ENCODE measurements at regions not wholly inside any gene's neighbourhood (a gene's known extent, or its start where the extent isn't known, plus 50 kb on each side); places are given as distances from the start of the nearest gene placed in this dataset.
"Not testable (repeated sequence)": the region's sequence is repeated elsewhere in the genome, so short reads cannot be mapped to it uniquely, and the experiment has no call there.

GRCh38 chr9:67437011-67437410 is 421.7 kb upstream of the ANKRD20A1 start:
- not testable (repeated sequence) for H3K9me3 ChIP-seq (ENCODE audit: control insufficient read depth in 2 of 2, insufficient read depth in 1 of 2, low read depth in 1 of 2, low read length in 1 of 2); H3K4me1 ChIP-seq (ENCODE audit: control insufficient read depth in 2 of 2, insufficient read depth in 2 of 2, low read length in 1 of 2); H3K27me3 ChIP-seq (ENCODE audit: control insufficient read depth in 1 of 2, insufficient read depth in 2 of 2, low read length in 2 of 2); H3K36me3 ChIP-seq (ENCODE audit: control insufficient read depth in 2 of 2, insufficient read depth in 2 of 2, low read length in 1 of 2); H3K4me3 ChIP-seq (ENCODE audit: low read depth in 1 of 2, low read length in 2 of 2); H3K27ac ChIP-seq (ENCODE audit: low read depth in 2 of 2, low read length in 1 of 2)
- 100% methylated on average over 1 of the region's 3 CpGs; no CpG with 5 or more reads in 1 of the 2 donors for WGBS, 2 donors

GRCh38 chr9:67424881-67425280 is 432.5 kb upstream of the SPATA31A3 start:
- H3K27me3 ChIP-seq (ENCODE audit: control insufficient read depth in 1 of 2, insufficient read depth in 2 of 2, low read length in 2 of 2); H3K4me1 ChIP-seq (ENCODE audit: control insufficient read depth in 2 of 2, insufficient read depth in 2 of 2, low read length in 1 of 2): not testable (repeated sequence)
- 64% methylated on average over 1 of the region's 4 CpGs; no CpG with 5 or more reads in 1 of the 2 donors for WGBS, 2 donors

DNA sequence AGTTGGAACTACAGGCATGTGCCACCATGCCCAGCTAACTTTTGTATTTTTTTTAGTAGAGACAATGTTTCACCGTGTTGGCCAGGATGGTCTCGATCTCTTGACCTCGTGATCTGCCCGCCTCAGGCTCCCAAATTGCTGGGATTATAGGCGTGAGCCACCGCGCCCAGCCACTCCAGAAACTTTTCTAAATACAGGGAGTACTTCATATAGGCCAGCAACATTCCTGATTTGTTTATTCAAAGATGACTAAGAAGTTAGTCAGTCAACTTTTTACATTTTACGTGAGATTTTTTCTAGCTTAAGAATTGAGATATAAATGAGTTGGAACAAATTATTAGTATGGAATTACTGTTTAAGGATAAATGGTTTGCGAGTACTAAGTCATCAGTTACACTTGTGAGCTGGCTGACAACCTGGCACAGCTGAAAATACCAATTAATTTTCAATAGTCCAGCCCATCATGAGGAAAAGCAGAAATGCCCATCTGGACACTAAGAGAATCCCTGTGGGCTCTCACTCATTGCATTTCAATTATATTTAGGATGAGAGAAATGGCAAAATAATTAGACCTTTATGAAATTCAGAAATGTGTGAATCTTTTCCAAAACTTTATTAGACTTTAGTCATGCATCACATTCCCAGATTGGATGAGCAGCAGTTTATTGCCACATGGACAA is 430.8 kb upstream of the SPATA31A3 start:
- WGBS, 2 donors = 23 to 54% methylated on average over 1 of the region's 9 CpGs
- not testable (repeated sequence) for H3K4me1 ChIP-seq (ENCODE audit: control insufficient read depth in 2 of 2, insufficient read depth in 2 of 2, low read length in 1 of 2); H3K27ac ChIP-seq (ENCODE audit: low read depth in 2 of 2, low read length in 1 of 2); H3K36me3 ChIP-seq (ENCODE audit: control insufficient read depth in 2 of 2, insufficient read depth in 2 of 2, low read length in 1 of 2); H3K9me3 ChIP-seq (ENCODE audit: control insufficient read depth in 2 of 2, insufficient read depth in 1 of 2, low read depth in 1 of 2, low read length in 1 of 2); H3K4me3 ChIP-seq (ENCODE audit: low read depth in 1 of 2, low read length in 2 of 2); H3K27me3 ChIP-seq (ENCODE audit: control insufficient read depth in 1 of 2, insufficient read depth in 2 of 2, low read length in 2 of 2)

More at GRCh38 chr9:67424881-67425280, 432.5 kb upstream of the SPATA31A3 start:
- H3K36me3 ChIP-seq (ENCODE audit: control insufficient read depth in 2 of 2, insufficient read depth in 2 of 2, low read length in 1 of 2); H3K9me3 ChIP-seq (ENCODE audit: control insufficient read depth in 2 of 2, insufficient read depth in 1 of 2, low read depth in 1 of 2, low read length in 1 of 2); H3K27ac ChIP-seq (ENCODE audit: low read depth in 2 of 2, low read length in 1 of 2); H3K4me3 ChIP-seq (ENCODE audit: low read depth in 1 of 2, low read length in 2 of 2): not testable (repeated sequence)

- H3K4me3 ChIP-seq (ENCODE audit: low read depth in 1 of 2, low read length in 2 of 2); H3K36me3 ChIP-seq (ENCODE audit: control insufficient read depth in 2 of 2, insufficient read depth in 2 of 2, low read length in 1 of 2); H3K27me3 ChIP-seq (ENCODE audit: control insufficient read depth in 1 of 2, insufficient read depth in 2 of 2, low read length in 2 of 2); H3K4me1 ChIP-seq (ENCODE audit: control insufficient read depth in 2 of 2, insufficient read depth in 2 of 2, low read length in 1 of 2); H3K27ac ChIP-seq (ENCODE audit: low read depth in 2 of 2, low read length in 1 of 2); H3K9me3 ChIP-seq (ENCODE audit: control insufficient read depth in 2 of 2, insufficient read depth in 1 of 2, low read depth in 1 of 2, low read length in 1 of 2): not testable (repeated sequence)
- WGBS, 2 donors = no CpG with 5 or more reads among the region's 4 CpGs
These were observed 426.2 kb upstream of the SPATA31A3 start for GRCh38 chr9:67418496-67419079.

DNA sequence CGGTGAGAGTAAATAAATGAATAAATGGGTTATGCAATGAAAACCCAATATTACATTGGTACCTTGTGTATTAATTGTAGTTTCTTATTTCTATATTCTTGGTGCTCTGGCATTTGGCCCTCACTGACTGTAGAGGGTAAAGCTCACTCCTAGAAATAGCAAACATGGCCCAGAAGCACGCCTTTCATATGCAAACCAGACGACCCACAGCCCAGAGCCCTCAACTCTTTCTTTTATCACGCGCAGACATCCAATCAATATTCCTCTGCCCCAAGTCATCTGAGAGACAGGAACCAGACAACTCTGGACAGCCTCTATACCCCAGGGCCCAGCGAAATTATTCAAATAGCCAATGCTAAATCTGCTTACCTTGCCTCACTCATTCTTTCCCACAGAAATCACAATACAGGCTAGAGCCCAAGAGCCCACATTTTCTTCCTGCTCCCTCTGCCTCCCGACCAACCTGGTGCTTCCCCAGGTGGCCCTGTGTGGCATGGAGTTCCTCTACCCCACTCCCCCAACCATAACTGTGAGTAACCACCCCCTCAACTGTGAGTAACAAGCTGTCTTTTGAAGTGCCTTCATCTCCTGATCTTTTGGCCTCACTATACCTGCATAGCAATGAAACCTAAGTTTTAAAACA is 425.1 kb upstream of the SPATA31A3 start:
- H3K4me3 ChIP-seq (ENCODE audit: low read depth in 1 of 2, low read length in 2 of 2); H3K4me1 ChIP-seq (ENCODE audit: control insufficient read depth in 2 of 2, insufficient read depth in 2 of 2, low read length in 1 of 2); H3K27ac ChIP-seq (ENCODE audit: low read depth in 2 of 2, low read length in 1 of 2); H3K36me3 ChIP-seq (ENCODE audit: control insufficient read depth in 2 of 2, insufficient read depth in 2 of 2, low read length in 1 of 2); H3K9me3 ChIP-seq (ENCODE audit: control insufficient read depth in 2 of 2, insufficient read depth in 1 of 2, low read depth in 1 of 2, low read length in 1 of 2); H3K27me3 ChIP-seq (ENCODE audit: control insufficient read depth in 1 of 2, insufficient read depth in 2 of 2, low read length in 2 of 2): not testable (repeated sequence)
- WGBS, 2 donors = 94 to 100% methylated on average over 1 of the region's 7 CpGs

GRCh38 chr9:67416639-67417038 is 424.3 kb upstream of the SPATA31A3 start:
- H3K4me3 ChIP-seq (ENCODE audit: low read depth in 1 of 2, low read length in 2 of 2); H3K27ac ChIP-seq (ENCODE audit: low read depth in 2 of 2, low read length in 1 of 2); H3K36me3 ChIP-seq (ENCODE audit: control insufficient read depth in 2 of 2, insufficient read depth in 2 of 2, low read length in 1 of 2); H3K27me3 ChIP-seq (ENCODE audit: control insufficient read depth in 1 of 2, insufficient read depth in 2 of 2, low read length in 2 of 2); H3K9me3 ChIP-seq (ENCODE audit: control insufficient read depth in 2 of 2, insufficient read depth in 1 of 2, low read depth in 1 of 2, low read length in 1 of 2); H3K4me1 ChIP-seq (ENCODE audit: control insufficient read depth in 2 of 2, insufficient read depth in 2 of 2, low read length in 1 of 2): not testable (repeated sequence)
- 78 to 89% methylated on average over 2 of the region's 6 CpGs for WGBS, 2 donors

DNA sequence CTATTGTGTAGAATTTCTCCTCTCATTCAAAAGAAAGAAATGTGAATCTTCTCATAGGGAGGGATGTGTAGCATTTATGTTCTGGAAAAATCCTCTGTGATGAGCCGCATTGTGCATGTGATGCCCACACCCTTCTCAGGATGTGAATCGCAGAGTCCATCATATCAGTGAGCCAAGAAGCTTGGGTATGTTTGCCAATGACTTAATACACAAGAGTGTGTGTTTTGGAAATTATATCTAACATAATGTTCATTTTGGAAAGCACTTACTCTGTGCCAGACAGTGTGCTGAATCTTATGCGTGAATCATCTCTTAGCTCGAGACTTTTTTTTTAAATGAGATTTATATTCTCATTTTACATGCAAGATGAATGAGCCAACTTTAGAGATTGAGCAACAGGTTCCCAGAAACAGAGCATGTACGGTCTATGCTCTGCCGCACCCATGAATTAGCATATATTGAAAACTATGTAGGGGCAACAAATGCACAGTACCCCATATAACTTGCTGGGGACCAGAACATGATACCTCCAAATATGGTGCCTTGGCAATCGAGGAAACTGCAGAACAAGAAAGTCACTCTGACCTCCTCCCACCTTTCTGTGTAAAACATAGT is 418.4 kb upstream of the SPATA31A3 start:
- H3K4me1 ChIP-seq (ENCODE audit: control insufficient read depth in 2 of 2, insufficient read depth in 2 of 2, low read length in 1 of 2); H3K36me3 ChIP-seq (ENCODE audit: control insufficient read depth in 2 of 2, insufficient read depth in 2 of 2, low read length in 1 of 2); H3K27me3 ChIP-seq (ENCODE audit: control insufficient read depth in 1 of 2, insufficient read depth in 2 of 2, low read length in 2 of 2); H3K27ac ChIP-seq (ENCODE audit: low read depth in 2 of 2, low read length in 1 of 2); H3K9me3 ChIP-seq (ENCODE audit: control insufficient read depth in 2 of 2, insufficient read depth in 1 of 2, low read depth in 1 of 2, low read length in 1 of 2); H3K4me3 ChIP-seq (ENCODE audit: low read depth in 1 of 2, low read length in 2 of 2): not testable (repeated sequence)
- 32 to 33% methylated on average over 3 of the region's 7 CpGs for WGBS, 2 donors

GRCh38 chr9:67403739-67404138 is 411.4 kb upstream of the SPATA31A3 start:
- H3K27me3 ChIP-seq (ENCODE audit: control insufficient read depth in 1 of 2, insufficient read depth in 2 of 2, low read length in 2 of 2); H3K4me1 ChIP-seq (ENCODE audit: control insufficient read depth in 2 of 2, insufficient read depth in 2 of 2, low read length in 1 of 2); H3K4me3 ChIP-seq (ENCODE audit: low read depth in 1 of 2, low read length in 2 of 2); H3K27ac ChIP-seq (ENCODE audit: low read depth in 2 of 2, low read length in 1 of 2); H3K36me3 ChIP-seq (ENCODE audit: control insufficient read depth in 2 of 2, insufficient read depth in 2 of 2, low read length in 1 of 2); H3K9me3 ChIP-seq (ENCODE audit: control insufficient read depth in 2 of 2, insufficient read depth in 1 of 2, low read depth in 1 of 2, low read length in 1 of 2): not testable (repeated sequence)
- no CpG with 5 or more reads among the region's 4 CpGs for WGBS, 2 donors

DNA sequence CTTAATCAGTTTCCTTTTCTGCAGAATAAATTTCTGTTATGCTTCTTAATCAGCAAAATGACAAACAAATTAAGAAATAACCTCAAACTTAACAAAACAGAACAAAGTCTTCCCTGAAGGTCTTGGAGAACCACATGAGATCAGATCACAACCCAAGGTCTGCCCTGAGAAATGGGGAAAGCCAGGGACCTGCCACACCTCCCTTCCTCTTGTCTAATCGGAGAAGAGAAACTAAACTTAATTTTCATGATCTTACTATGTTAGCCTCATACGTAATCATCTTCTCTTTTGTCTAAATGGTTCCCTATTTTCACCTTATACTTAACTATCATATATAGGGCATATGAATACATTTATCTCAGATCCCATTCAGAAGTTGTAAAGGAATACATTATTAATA is 405.4 kb upstream of the SPATA31A3 start:
- H3K4me3 ChIP-seq (ENCODE audit: low read depth in 1 of 2, low read length in 2 of 2); H3K4me1 ChIP-seq (ENCODE audit: control insufficient read depth in 2 of 2, insufficient read depth in 2 of 2, low read length in 1 of 2); H3K36me3 ChIP-seq (ENCODE audit: control insufficient read depth in 2 of 2, insufficient read depth in 2 of 2, low read length in 1 of 2); H3K9me3 ChIP-seq (ENCODE audit: control insufficient read depth in 2 of 2, insufficient read depth in 1 of 2, low read depth in 1 of 2, low read length in 1 of 2); H3K27ac ChIP-seq (ENCODE audit: low read depth in 2 of 2, low read length in 1 of 2); H3K27me3 ChIP-seq (ENCODE audit: control insufficient read depth in 1 of 2, insufficient read depth in 2 of 2, low read length in 2 of 2): not testable (repeated sequence)
- WGBS, 2 donors = 75 to 88% methylated on average over 2 of the region's 2 CpGs

DNA sequence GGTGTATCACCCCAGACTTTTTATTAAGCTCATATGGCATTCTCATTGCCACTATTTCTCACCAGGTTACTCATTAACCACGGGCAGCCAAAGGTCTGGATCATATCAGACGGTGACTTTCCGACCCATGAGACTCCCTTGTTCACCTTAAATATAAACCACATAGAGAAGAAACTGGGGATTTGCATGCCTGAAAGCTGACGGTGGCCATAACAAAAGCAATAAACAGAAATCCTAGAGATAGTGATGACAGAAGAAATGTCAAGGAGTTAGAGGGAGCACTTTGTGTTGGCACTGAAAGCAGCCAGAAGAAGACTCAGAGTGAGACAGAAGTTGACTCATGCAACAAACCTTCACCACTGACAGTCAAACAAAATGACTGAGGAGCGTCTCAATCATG is 402.4 kb upstream of the SPATA31A3 start:
- not testable (repeated sequence) for H3K4me3 ChIP-seq (ENCODE audit: low read depth in 1 of 2, low read length in 2 of 2); H3K4me1 ChIP-seq (ENCODE audit: control insufficient read depth in 2 of 2, insufficient read depth in 2 of 2, low read length in 1 of 2); H3K27ac ChIP-seq (ENCODE audit: low read depth in 2 of 2, low read length in 1 of 2); H3K36me3 ChIP-seq (ENCODE audit: control insufficient read depth in 2 of 2, insufficient read depth in 2 of 2, low read length in 1 of 2); H3K9me3 ChIP-seq (ENCODE audit: control insufficient read depth in 2 of 2, insufficient read depth in 1 of 2, low read depth in 1 of 2, low read length in 1 of 2); H3K27me3 ChIP-seq (ENCODE audit: control insufficient read depth in 1 of 2, insufficient read depth in 2 of 2, low read length in 2 of 2)
- WGBS, 2 donors = no CpG with 5 or more reads among the region's 5 CpGs

Measured in esophagus (tissue), 2 donors.